ENCODE measurements at regions not wholly inside any gene's neighbourhood (a gene's known extent, or its start where the extent isn't known, plus 50 kb on each side); places are given as distances from the start of the nearest gene placed in this dataset.

- TF ChIP-seq CTCF (IDR thresholded peaks at IDR 0.05): no peak
- TF ChIP-seq POLR2A (IDR thresholded peaks at IDR 0.05): no peak
- no peak for TF ChIP-seq EP300 (IDR thresholded peaks at IDR 0.05)
These were observed 337.9 kb upstream of the PKDCC start for GRCh38 chr2:41709702-41710599.
